Stimulated activated CD8-positive, alpha-beta memory T cell treated with anti-CD3 and anti-CD28 coated beads, Interleukin-4, amount 100 ng/mL, for 1 hour (primary cell): ENCODE measurements at regions not wholly inside any gene's neighbourhood (a gene's known extent, or its start where the extent isn't known, plus 50 kb on each side); places are given as distances from the start of the nearest gene placed in this dataset.

Experiments
- DNase-seq, 2 donors: peaks; one replicate each; pipeline ENCODE4 v3.0.0-alpha.2; 2020; ENCODE audit warnings: low read depth in 2 of 2, low spot score in 1 of 2

- DNase-seq, result no peak
Measured at GRCh38 chr5:173718469-173718868, 102.0 kb upstream of the BOD1 start.

GRCh38 chr5:173719731-173720082 is 103.3 kb upstream of the BOD1 start:
- no peak for DNase-seq

GRCh38 chr5:173720286-173720952 is 104.0 kb upstream of the BOD1 start:
- no peak for DNase-seq

- no peak for DNase-seq
Measured at GRCh38 chr5:173720953-173721600, 104.6 kb upstream of the BOD1 start.

GRCh38 chr5:173721601-173722232 is 105.3 kb upstream of the BOD1 start:
- no peak for DNase-seq

GRCh38 chr5:173726846-173727557 is 110.6 kb upstream of the BOD1 start:
- DNase-seq, result no peak

GRCh38 chr5:173727839-173728778 is 111.7 kb upstream of the BOD1 start:
- no peak for DNase-seq

GRCh38 chr5:173729079-173729765 is 112.8 kb upstream of the BOD1 start:
- no peak for DNase-seq

GRCh38 chr5:173730632-173731298 is 114.3 kb upstream of the BOD1 start:
- DNase-seq, result no peak

GRCh38 chr5:173733021-173733420 is 116.6 kb upstream of the BOD1 start:
- no peak for DNase-seq

- DNase-seq, result no peak
Measured at GRCh38 chr5:173733425-173733824, 117.0 kb upstream of the BOD1 start.

- DNase-seq, result no peak
Measured at GRCh38 chr5:173733831-173734501, 117.5 kb upstream of the BOD1 start.

- DNase-seq, result no peak
Measured at GRCh38 chr5:173734716-173735115, 118.3 kb upstream of the BOD1 start.

- no peak for DNase-seq
Measured at GRCh38 chr5:173735184-173735583, 118.7 kb upstream of the BOD1 start.

GRCh38 chr5:173735691-173736090 is 119.2 kb upstream of the BOD1 start:
- DNase-seq, result no peak

GRCh38 chr5:173736374-173736773 is 119.9 kb upstream of the BOD1 start:
- no peak for DNase-seq

- DNase-seq, result no peak
Measured at GRCh38 chr5:173736923-173737412, 120.5 kb upstream of the BOD1 start.

- no peak for DNase-seq
Measured at GRCh38 chr5:173739741-173740140, 123.3 kb upstream of the BOD1 start.

- no peak for DNase-seq
Measured at GRCh38 chr5:173740400-173740799, 124.0 kb upstream of the BOD1 start.
